ENCODE measurements at regions not wholly inside any gene's neighbourhood (a gene's known extent, or its start where the extent isn't known, plus 50 kb on each side); places are given as distances from the start of the nearest gene placed in this dataset.

DNA sequence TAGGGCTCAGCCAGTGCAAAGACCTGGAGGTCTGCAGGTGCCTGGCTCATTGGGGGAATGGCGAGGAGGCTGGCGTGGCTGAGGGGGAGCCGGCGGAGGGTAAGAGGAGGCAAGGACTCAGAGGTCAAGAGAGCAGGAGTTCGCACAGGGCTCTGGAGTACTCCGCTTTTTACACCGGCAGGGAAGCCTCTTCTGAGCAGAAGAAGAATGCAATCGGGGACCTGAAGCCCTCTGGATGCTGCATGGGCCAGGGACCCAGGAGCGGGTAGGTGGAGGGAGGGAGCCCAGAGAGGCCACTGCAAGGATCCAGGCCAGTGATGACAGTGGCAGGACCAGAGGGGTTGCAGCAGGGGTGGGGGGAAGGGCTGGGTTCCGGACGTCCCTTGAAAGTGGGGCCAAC is 70.4 kb upstream of the TAMM41 start:
- DNase-seq (ENCODE audit: low read depth) = no peak
- TF ChIP-seq, protein P1, sequence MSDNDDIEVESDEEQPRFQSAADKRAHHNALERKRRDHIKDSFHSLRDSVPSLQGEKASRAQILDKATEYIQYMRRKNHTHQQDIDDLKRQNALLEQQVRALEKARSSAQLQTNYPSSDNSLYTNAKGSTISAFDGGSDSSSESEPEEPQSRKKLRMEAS (IDR thresholded peaks at IDR 0.05; ENCODE audit: low read depth, low read length) = no peak
- TF ChIP-seq POLR2A (IDR thresholded peaks at IDR 0.05; ENCODE audit: extremely low read depth, insufficient read length) (no peak), MYC (IDR thresholded peaks at IDR 0.05; ENCODE audit: low read depth, low read length) (no peak)
- TF ChIP-seq, protein P2, sequence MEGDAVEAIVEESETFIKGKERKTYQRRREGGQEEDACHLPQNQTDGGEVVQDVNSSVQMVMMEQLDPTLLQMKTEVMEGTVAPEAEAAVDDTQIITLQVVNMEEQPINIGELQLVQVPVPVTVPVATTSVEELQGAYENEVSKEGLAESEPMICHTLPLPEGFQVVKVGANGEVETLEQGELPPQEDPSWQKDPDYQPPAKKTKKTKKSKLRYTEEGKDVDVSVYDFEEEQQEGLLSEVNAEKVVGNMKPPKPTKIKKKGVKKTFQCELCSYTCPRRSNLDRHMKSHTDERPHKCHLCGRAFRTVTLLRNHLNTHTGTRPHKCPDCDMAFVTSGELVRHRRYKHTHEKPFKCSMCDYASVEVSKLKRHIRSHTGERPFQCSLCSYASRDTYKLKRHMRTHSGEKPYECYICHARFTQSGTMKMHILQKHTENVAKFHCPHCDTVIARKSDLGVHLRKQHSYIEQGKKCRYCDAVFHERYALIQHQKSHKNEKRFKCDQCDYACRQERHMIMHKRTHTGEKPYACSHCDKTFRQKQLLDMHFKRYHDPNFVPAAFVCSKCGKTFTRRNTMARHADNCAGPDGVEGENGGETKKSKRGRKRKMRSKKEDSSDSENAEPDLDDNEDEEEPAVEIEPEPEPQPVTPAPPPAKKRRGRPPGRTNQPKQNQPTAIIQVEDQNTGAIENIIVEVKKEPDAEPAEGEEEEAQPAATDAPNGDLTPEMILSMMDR (IDR thresholded peaks at IDR 0.05; ENCODE audit: low read depth, low read length) = no peak
- no peak overlapping the region for H3K4me3 ChIP-seq (ENCODE audit: low read depth, low read length)

DNA sequence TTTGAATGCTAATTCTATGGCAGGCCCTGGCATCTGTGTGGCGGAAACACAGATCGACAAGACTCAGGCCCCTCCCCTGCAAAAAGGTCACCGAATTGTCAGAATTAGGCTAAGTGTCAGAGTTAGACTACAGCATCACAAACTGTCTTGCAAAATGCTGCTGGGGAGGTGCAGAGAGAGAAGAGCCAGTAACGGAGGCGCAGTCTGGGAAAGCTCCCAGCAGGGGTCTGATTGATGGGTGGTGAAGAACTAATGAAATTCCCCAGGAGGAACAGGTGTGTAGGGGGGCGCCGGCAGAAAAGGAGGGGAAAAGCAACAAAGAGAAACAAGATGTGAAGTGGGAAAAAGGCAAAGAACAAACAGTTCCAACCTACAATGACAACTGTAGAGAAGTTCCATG is 72.7 kb upstream of the TAMM41 start:
- no peak for DNase-seq (ENCODE audit: low read depth)
- TF ChIP-seq MYC (IDR thresholded peaks at IDR 0.05; ENCODE audit: low read depth, low read length) = no peak
- TF ChIP-seq, protein P1 (IDR thresholded peaks at IDR 0.05; ENCODE audit: low read depth, low read length) = no peak
- no peak for TF ChIP-seq POLR2A (IDR thresholded peaks at IDR 0.05; ENCODE audit: extremely low read depth, insufficient read length)
- TF ChIP-seq, protein P2 (IDR thresholded peaks at IDR 0.05; ENCODE audit: low read depth, low read length) = no peak
- no peak overlapping the region for H3K4me3 ChIP-seq (ENCODE audit: low read depth, low read length)

DNA sequence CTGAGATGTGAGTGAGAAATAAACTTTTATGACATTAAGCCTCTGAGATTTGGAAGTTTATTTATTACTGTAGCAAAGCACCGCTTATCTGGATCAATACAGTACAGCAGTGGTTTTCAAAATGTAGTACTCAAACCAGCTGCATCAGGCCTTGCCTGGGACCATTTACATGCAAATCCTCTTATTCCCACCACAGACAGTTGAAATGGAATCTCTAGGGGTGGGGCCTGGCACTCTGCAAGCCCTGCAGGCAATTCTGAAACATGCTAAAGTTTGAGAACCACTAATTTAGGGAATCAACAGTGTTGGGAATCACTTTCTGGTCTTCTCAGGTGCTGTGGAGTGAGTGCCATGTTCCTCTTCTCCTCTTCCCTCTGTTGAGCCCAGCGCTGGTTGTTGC is 77.8 kb upstream of the TAMM41 start:
- no peak for TF ChIP-seq MYC (IDR thresholded peaks at IDR 0.05; ENCODE audit: low read depth, low read length)
- TF ChIP-seq POLR2A (IDR thresholded peaks at IDR 0.05; ENCODE audit: extremely low read depth, insufficient read length) = no peak
- TF ChIP-seq, protein P2 (IDR thresholded peaks at IDR 0.05; ENCODE audit: low read depth, low read length) = no peak
- TF ChIP-seq, protein P1 (IDR thresholded peaks at IDR 0.05; ENCODE audit: low read depth, low read length) = no peak
- no peak for DNase-seq (ENCODE audit: low read depth)
- no peak overlapping the region for H3K4me3 ChIP-seq (ENCODE audit: low read depth, low read length)

DNA sequence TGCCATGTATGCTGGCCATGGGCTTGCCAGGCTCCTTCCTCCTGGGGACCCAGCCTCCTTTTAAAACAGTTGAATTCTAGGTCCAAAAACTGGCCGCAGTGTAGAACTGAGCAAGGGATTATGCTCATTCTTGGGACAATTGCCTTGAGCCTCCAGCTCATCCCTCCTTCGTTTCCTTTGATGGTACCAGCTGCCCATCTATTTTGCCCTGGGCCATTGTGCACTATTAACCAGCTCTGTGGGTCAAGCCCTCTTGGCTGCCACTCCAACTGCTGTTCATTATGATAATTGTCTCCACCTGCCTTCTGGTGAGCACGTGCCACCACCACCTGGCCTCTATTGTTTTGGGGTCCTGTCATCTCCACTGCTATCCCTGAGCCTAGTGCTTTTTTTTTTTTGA is 75.8 kb upstream of the SYN2 start:
- DNase-seq (ENCODE audit: low read depth) = no peak
- no peak for TF ChIP-seq MYC (IDR thresholded peaks at IDR 0.05; ENCODE audit: low read depth, low read length)
- TF ChIP-seq POLR2A (IDR thresholded peaks at IDR 0.05; ENCODE audit: extremely low read depth, insufficient read length) = no peak
- TF ChIP-seq, protein P2 (IDR thresholded peaks at IDR 0.05; ENCODE audit: low read depth, low read length) = no peak
- TF ChIP-seq, protein P1 (IDR thresholded peaks at IDR 0.05; ENCODE audit: low read depth, low read length) = no peak
- no peak overlapping the region for H3K4me3 ChIP-seq (ENCODE audit: low read depth, low read length)

DNA sequence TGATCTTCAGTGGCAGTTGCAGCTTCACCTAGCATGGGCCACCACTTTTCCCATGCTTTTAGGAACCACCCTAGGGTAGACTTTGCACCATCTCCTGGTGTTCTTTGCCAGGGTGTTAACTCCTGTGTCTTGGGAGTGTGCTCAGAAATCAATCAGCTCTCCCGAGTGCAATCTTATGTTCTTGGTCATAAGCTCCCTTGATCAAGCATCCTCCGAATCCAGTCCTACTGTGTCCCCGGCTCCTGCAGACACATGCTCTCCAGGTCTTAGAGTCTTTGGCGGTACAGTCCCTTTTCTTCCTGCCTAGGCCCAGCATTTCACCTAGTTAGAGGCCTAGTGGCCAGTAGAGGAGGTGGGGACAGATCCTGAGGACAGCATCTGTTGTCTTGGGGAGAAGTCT is 74.7 kb upstream of the SYN2 start:
- TF ChIP-seq POLR2A (IDR thresholded peaks at IDR 0.05; ENCODE audit: extremely low read depth, insufficient read length) (no peak), MYC (IDR thresholded peaks at IDR 0.05; ENCODE audit: low read depth, low read length) (no peak)
- TF ChIP-seq, protein P2 (IDR thresholded peaks at IDR 0.05; ENCODE audit: low read depth, low read length) = no peak
- TF ChIP-seq, protein P1 (IDR thresholded peaks at IDR 0.05; ENCODE audit: low read depth, low read length) = no peak
- no peak for DNase-seq (ENCODE audit: low read depth)
- H3K4me3 ChIP-seq (ENCODE audit: low read depth, low read length) = no peak overlapping the region

DNA sequence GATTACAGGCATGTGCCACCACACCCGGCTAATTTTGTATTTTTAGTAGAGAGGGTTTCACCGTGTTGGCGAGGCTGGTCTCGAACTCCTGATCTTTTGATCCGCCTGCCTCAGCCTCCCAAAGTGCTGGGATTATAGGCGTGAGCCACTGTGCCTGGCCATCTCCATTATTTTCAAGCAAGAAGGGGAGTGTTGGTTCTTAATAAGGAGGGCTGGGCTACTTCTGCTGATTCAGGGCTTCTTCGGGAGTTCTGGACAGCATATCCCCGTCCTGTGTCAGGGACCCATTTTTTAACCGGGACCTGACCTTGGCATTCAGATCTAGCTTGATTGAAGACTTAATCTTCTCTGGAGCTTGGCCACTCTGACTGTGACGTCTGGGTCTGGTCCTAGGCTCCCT is 74.1 kb upstream of the SYN2 start:
- no peak for DNase-seq (ENCODE audit: low read depth)
- TF ChIP-seq, protein P1 (IDR thresholded peaks at IDR 0.05; ENCODE audit: low read depth, low read length) = no peak
- TF ChIP-seq, protein P2 (IDR thresholded peaks at IDR 0.05; ENCODE audit: low read depth, low read length) = no peak
- TF ChIP-seq POLR2A (IDR thresholded peaks at IDR 0.05; ENCODE audit: extremely low read depth, insufficient read length) (no peak), MYC (IDR thresholded peaks at IDR 0.05; ENCODE audit: low read depth, low read length) (no peak)

More for the DNA sequence above, 74.1 kb upstream of the SYN2 start:
- no peak overlapping the region for H3K4me3 ChIP-seq (ENCODE audit: low read depth, low read length)

Data from NB4 (cell line).